Dermis blood vessel endothelial cell (primary cell): ENCODE measurements at regions not wholly inside any gene's neighbourhood (a gene's known extent, or its start where the extent isn't known, plus 50 kb on each side); places are given as distances from the start of the nearest gene placed in this dataset.
"Not testable (repeated sequence)": the region's sequence is repeated elsewhere in the genome, so short reads cannot be mapped to it uniquely, and the experiment has no call there.

ENCODE experiments used
- DNase-seq: peaks from one replicate; pipeline ENCODE4 v3.0.0; 2010

DNA sequence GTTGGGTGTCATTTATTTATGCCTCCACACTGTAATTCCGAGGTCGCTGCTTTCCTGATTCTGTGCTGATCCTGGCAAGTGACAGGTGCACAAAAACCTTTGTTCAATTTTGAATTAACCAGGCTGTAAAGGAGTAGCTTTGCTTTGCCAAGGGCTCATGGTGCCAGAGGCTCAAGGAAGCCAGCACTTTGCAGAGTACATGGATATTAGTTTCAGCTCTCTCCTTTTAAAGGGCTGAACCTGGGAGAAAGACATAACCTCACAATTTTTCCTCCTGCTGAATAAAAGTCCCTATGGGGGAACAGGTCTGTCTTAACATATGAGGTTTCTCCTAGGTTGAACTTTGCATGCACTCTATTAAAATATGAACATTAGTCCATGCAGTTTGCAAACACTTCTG, 227.6 kb upstream of the WSB1 start:
- DNase-seq = no peak

GRCh38 chr17:27069842-27070508, 223.9 kb upstream of the WSB1 start:
- DNase-seq = no peak

DNA sequence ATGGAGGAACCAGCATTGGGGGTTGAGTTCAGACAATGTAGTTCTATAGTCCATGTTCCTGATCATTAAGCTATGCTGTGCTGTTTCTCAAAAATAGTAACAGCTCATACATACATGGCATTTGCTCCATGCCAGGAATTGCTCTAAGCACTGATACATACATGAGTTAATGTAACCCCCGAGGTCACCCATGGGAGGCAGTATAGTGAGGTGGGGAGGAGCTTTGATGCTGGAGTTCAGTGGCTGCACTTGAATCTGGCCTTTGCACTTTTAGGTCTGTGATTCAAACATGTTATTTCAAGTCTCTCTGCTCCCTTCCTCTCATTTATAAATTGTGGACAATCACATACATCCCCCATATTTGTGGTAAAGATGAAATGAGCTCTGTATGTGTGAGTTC, 223.1 kb upstream of the WSB1 start:
- no peak for DNase-seq

DNA sequence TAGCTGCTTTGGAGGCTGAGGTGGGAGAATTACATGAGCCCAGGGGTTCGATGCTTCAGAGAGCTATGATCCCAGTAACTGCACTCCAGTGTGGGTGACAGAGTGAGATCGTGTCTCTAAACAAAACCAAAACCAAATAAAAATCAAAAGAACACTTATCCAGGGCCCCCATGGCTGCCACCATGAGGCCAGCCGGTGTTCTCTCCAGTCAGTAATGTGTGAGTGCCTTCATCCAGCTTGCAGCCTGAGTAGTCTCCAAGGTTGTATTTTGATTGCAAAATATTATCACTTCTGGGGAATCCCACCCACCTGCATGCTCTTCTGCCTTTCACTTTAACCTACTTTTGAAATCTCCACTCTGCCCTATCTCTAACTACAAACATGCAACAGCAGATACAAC, 221.0 kb upstream of the WSB1 start:
- no peak for DNase-seq

DNA sequence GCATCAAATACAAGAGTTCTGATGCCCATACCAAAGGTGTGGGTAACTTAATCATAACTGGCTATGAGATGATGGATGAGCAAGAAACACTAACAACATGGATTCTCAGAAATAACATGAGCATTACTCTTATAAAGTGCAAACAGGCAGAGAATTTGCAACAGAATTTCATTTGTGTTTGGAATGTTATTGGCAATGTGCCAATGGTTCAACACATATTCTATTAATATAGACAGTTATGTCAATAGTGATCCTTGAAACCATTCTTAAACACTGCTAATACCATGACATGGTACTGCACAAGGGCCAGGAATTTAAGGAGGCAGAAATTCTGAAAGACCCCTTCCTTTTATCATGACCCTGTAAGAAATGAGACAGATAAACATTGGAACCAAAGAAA, 217.1 kb upstream of the WSB1 start:
- no peak for DNase-seq

GRCh38 chr17:27078296-27078695, 215.6 kb upstream of the WSB1 start:
- no peak for DNase-seq

GRCh38 chr17:27079660-27080059, 214.3 kb upstream of the WSB1 start:
- no peak for DNase-seq

DNA sequence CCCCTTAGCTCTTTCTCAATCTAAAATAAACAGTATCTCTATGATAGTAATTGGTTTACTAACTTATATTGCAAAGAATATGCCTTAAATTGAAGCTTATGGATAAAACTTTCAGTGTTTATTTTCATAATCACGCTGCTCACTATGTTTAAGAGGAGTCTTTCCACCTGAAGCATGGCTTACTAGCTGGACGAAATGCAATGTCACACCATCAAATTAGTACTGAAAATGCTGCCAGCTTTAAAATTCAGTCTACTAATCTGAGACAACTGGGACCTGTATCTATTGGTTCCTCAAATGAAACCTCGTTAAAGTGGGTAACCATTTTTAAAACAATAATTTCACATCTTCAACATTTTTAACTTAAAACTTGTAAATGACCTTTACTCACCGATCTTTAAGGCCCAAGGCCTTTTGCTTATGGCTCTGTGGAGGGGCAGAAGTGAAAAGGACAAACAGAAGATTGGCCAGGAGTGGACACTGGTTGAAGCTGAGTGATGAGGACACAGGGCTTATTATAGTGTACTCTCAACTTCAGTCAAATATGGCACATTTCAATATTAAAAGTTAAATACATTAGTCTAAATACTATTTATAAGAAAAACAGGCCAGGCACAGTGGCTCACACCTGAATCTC, 212.8 kb upstream of the WSB1 start:
- DNase-seq = no peak

DNA sequence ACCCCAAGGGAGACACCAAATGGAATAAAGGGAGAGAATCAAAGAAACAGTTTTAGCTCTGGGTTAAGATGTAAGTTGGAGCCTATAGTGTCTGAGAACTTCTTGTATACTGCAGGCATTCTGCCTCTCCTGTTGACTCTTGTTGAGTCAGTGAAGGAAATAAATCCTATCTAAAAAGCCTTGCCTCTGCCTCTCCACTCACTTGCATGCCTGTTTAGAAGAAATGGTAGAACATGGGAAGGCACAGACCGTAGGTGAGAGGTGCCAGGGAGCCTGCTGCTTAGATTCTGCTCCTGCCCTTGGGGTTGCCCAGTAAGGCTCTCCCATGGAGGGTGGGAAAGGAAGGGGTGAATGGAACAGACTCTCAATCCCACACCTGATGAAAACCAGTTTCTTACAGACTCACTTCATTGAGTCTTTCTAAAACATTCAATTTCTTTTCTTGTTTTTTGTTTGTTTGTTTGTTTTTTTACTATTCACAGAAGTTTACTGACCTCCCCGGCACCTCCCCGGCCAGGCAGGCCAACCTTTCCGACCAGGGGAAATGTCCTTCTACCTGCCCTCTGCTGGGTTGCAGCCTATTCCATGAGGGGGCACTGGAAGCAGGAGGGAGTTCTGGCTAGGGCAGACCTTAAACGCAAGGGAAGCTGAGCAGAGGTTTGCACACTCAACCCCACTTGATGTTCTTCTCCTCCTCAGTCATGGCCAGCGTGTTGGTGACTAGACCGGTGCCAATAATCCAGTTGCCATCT, 211.7 kb upstream of the WSB1 start:
- no peak for DNase-seq

DNA sequence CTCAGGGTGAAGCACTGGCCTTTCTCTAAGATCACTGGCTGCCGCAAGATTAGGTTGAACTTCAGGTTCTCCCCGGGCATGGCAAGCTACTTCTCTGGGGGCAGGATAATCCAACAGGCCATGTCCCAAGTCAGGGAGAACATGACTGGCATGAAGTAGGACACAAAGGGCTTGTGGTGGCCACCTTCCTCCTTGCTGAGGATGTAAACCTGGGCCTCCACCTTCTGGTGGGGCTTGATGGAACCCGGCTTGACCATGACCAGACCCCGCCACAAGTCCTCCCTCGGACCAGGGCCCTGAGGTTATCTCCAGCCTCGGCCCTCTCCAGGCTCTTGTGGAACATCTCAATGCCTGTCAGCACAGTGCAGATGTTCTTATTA, 211.1 kb upstream of the WSB1 start:
- no peak for DNase-seq

GRCh38 chr17:27083408-27084185, 210.3 kb upstream of the WSB1 start:
- DNase-seq = no peak

DNA sequence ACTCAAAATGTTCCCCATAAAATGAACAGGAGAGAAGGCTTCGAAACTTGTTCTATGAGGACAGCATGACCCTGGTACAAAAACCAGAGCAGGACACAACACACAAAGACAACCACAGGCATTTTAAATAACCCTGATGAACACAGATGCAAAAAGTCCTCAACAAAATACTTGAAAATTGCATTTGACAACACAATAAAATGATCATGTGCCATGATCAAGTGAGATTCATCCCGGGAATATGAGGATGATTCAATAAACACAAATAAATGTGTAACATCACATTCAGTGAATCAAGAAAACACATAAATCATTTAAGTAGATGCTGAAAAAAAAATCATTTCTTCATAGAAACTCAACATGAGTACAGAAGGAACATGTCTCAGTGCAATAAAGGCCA, 208.4 kb upstream of the WSB1 start:
- DNase-seq = no peak

- DNase-seq = no peak
Observed at GRCh38 chr17:27086526-27086925, 207.4 kb upstream of the WSB1 start.

GRCh38 chr17:27087935-27088766, 205.8 kb upstream of the WSB1 start:
- DNase-seq = no peak

GRCh38 chr17:27088767-27089078, 205.2 kb upstream of the WSB1 start:
- no peak for DNase-seq

GRCh38 chr17:27089079-27089928, 204.6 kb upstream of the WSB1 start:
- DNase-seq = not testable (repeated sequence)

DNA sequence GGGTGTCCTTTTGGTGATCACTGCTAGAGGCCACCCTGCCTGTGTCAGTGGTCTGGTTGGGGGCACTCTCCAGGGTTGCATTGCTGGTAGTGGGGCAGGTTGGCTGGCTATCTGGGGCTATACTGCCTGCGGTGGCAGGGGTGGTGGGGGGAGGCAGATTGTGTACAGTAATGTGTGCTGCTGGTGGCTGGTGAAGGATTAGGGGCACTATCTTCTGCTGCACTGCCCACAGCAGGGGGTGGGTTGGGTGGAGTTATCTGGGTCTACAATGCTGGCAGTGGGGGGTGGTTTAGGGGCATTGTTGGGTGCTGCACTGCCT, 204.0 kb upstream of the WSB1 start:
- no peak for DNase-seq

GRCh38 chr17:27090450-27091042, 203.4 kb upstream of the WSB1 start:
- DNase-seq = not testable (repeated sequence)

DNA sequence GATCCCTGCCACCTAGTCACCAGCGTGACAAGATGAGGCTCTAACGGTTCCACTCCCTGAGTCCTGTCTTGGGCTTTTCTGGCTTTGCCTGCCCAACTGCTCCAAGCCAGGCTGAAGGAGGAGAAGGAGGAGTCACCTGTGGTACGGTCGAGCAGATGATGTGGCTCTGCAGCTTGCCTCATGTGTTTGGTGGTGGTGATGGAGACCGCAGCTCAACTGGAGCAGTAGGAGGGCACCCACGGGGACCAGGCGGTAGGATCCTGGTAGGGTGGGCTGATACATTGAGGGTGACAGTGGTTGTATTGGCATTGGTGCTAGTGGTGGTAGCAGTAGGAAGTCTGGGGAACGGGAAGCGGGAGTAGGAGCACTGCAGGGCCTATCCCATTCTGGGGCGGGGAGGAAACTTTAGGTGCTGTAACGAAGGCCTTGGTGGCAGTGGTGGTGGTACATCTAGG, 202.8 kb upstream of the WSB1 start:
- no peak for DNase-seq

DNA sequence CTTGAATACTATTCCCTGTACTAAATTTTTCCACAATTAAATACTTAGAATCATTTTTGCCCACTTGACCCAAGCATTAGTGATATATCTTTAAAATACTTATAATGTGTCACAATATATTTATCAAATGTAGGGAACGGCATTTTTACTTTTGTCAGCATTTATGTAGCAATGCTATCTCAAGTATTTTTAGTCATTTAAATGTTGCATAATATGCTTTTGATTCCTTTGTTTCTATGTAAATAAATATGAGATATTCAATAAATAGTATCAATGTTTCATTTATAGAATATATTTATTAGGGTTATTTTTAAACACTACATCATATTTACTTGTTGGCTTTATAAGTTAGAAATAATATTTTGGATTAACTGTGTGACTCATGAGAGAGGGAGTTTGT, 199.7 kb upstream of the WSB1 start:
- not testable (repeated sequence) for DNase-seq

GRCh38 chr17:27095821-27096220, 198.1 kb upstream of the WSB1 start:
- not testable (repeated sequence) for DNase-seq
